Activated gamma-delta T cell treated with anti-CD3 and anti-CD28 coated beads, Interleukin-2, amount 50 U/mL, for 16 hours (primary cell): ENCODE measurements at regions not wholly inside any gene's neighbourhood (a gene's known extent, or its start where the extent isn't known, plus 50 kb on each side); places are given as distances from the start of the nearest gene placed in this dataset.

Source experiments
- DNase-seq: peaks from one replicate; pipeline ENCODE4 v3.0.0-alpha.2; 2020; ENCODE audit warnings: low read depth

GRCh38 chr3:151935446-151935845, 62.0 kb downstream of the SUCNR1 start:
- DNase-seq: no peak

GRCh38 chr3:151940481-151940880, 67.0 kb downstream of the SUCNR1 start:
- DNase-seq: no peak

DNA sequence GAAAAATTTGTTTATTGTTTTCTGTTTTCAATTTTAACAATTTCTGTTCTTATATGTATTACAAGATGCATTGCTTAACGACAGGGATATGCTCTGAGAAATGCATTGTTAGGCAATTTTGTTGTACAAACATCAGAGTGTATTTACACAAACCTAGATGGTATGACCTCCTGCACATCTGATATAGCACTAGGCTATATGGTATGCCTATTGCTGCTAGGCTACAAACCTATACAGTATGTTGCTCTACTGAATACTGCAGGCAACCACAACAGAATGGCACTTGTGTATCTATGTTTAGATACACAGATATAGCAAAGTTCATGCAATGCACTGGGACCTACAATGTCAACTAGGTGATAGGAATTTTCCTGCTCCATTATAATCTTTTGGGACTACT, 70.1 kb downstream of the SUCNR1 start:
- DNase-seq: no peak

DNA sequence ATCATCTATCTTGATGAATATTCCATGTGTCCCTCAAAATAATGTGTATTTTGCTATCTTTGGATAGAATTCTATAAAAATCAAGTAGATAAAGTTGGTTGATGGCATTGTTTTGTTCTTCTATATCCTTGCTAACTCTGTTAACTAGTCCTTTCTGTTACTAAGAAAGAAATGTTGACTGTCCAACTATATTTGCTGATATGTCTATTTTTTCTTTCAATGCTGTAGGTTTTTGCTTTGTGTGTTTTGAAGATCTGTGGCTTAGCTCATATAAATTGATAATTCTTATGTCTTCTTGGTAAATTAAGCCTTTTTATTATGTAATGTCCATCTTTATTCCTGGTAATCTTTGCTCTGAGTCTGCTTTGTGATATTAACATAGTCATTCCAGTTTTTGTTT, 70.9 kb downstream of the SUCNR1 start:
- DNase-seq: no peak

- no peak for DNase-seq
Observed at GRCh38 chr3:151946606-151947005, 73.2 kb downstream of the SUCNR1 start.

- DNase-seq: no peak
Observed at GRCh38 chr3:151949706-151950105, 76.3 kb downstream of the SUCNR1 start.

- DNase-seq: no peak
Observed at GRCh38 chr3:151955356-151955755, 81.9 kb downstream of the SUCNR1 start.

GRCh38 chr3:151960961-151961580, 87.6 kb downstream of the SUCNR1 start:
- no peak for DNase-seq

GRCh38 chr3:151962352-151962751, 88.9 kb downstream of the SUCNR1 start:
- no peak for DNase-seq

- no peak for DNase-seq
Observed at GRCh38 chr3:151962912-151963311, 89.5 kb downstream of the SUCNR1 start.

DNA sequence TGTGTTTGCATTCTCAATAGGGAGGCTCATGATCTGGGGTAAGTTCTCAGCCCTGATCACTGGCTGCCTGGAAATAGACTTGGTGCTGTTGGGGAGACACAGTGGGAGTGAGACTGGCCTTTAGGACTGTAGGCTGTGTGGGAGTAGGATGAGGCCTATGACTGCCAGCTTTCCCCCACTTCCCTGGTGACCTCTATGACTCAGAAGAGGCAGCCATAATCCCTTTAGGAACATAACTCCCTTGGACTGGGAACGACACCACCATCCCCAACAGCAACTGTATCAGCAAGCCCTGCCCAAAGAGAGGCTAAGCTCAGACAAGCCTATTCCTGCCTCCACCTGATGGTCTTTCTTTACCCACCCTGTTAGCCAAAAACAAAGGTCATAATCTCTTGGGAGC, 91.3 kb downstream of the SUCNR1 start:
- no peak for DNase-seq

DNA sequence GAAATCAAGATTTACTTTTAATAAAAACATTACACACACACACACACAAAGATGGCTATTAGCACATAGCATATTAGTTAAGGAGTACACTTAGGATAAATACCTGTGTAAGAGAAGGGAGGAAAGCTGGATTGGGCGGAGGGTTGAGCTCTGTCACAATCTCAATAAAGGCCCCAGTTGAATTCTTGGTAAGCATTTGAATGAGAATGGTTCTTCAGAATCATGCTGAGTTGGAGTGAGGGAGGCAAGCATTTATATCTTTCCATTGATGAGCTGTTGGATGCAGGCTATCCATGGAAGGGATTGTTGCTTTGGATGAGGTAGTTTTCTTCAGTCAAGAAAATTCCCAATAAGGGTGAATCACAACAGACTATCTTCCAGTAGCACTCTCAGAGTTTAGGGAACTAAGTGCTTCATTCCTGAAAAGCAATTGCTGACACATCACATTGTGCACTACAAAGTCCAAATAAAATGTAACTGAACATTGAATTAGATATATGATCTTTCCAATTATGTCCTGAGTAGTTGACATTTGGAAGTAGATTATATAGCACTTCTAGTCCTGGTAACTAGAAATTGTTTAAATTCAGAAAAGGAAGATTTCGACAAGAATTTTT, 95.7 kb downstream of the SUCNR1 start:
- no peak for DNase-seq

DNA sequence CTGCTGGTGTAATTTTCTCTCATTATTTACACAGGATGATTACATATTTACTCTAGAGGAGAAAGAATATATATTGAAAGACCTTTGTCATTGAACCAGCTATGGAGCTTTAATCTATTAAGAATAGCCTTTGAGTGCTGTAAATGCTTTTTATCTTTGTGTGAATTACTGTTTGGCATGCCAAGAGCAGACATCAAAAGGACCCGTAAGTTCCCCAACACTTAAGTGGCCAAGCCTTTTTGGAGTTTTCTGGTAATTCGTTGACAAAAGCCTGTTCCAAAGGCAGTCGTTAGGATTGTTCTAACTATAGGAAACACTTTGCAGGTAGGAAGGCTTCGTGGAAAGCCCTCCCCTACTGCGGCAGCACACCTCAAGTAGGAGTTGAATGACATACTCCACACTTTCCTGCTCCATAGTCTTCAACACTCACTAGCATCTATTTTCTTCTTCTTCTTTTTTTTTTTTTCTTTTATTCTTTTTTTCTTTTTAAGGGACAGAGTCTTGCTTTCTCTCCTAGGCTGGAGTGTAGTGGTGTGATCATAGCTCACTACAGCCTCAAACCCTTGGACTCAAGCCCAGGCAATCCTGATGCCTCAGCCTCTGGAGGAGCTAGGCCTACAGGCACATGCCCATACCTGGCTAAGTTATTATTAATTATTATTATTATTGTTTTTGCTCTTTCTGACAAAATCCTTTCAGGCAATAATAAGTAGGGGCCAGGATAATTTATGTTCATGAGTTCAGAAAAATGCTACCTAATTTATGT, 98.6 kb downstream of the SUCNR1 start:
- no peak for DNase-seq

DNA sequence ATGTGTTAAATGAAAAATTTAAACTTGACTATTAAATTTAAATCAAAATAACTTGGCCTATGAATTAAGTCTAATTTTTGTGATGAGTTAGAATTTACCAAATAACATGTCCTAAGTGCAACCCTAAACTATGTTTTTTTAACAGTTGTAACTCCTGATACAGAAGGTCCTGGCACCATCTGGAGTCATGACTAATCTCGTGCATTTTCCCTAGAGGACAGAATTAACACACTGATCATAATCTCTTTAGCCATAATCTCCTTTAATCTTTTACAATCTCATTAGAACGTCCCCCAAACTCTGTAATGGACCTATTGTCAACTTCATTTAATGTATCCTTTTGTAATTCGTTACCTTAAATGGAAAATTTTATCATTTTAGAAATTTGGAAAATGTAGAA, 100.6 kb downstream of the SUCNR1 start:
- no peak for DNase-seq

DNA sequence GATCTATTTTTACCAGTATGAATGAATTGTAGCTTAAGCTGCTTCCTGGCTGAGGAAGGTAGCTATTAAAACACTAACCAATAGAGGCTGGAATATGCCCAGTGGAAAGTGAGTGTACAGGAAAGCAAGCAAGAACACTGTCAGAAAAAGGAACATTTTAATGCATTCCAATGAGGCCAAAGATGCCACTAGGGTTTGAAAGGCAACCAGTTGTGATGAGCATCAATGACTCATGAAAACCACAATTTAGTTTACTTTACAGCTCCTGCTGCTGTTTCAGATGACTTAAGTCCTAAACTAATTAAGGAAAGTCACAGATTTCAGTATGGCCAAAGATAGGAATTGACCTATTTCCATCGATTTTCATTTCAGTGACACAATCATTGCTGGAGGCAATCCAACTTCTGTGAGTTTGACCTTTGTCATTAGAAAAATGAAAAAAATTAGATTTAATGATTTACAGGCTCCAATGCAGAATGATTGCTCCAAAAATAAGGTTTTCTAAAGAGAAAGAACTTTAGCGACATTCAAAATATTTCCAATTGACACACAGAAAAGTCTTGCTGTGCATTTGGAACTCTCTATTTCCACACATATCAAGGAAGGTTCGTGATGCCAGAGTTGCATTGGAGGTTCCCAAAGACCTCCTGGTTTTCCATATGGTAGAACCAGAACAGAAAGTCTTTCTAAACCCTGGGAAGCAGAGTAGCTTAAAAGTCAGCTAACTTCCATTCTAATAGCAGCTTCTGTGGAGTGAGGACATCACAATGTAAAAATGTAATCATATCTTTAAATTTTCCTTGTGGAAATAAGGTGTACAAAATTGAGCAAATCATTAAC, 103.0 kb downstream of the SUCNR1 start:
- no peak for DNase-seq

GRCh38 chr3:151979906-151980305, 106.5 kb downstream of the SUCNR1 start:
- DNase-seq: no peak

- DNase-seq: no peak
Observed at GRCh38 chr3:151983538-151983937, 110.1 kb downstream of the SUCNR1 start.

GRCh38 chr3:151985787-151986430, 112.5 kb downstream of the SUCNR1 start:
- DNase-seq: no peak

GRCh38 chr3:151987893-151988292, 114.5 kb downstream of the SUCNR1 start:
- DNase-seq: no peak

DNA sequence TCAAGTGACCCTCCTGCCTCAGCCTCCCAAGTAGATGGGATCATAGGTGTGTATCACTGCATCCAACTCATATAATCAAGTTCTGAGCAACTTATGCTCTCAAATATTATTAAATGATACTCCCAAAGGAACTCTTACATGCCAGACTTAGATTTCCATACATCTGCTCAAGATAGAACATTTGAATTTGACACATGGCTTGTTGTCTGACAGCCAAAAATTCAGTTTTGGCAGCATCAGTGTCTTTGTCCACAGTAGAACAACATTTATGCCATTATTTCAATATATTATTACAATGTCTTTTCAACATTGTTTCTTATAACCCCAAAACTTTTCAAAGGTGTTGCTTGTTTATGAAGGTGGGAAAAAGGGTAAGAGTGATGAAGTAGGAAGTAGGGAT, 116.2 kb downstream of the SUCNR1 start:
- DNase-seq: no peak

- no peak for DNase-seq
Observed at GRCh38 chr3:151990696-151991376, 117.4 kb downstream of the SUCNR1 start.
